PC-9 (cell line): ENCODE measurements at regions not wholly inside any gene's neighbourhood (a gene's known extent, or its start where the extent isn't known, plus 50 kb on each side); places are given as distances from the start of the nearest gene placed in this dataset.

Source experiments
- BruUV-seq: library from RNA; stranded (reverse); fragments of 400-500 nt; replicated peaks from 2 replicates; lab custom pipeline; 2021; lab: Mats Ljungman, UMichigan
- CTCF ChIA-PET: fragments of 300-600 bp; sonication (Branson Sonifier 250); formaldehyde crosslinking; loops from one replicate; lab custom pipeline; 2022; ENCODE audit warnings: antibody characterized with exemption; lab: Charles Lee
- POLR2A ChIA-PET: fragments of 300-600 bp; sonication (Branson Sonifier 250); formaldehyde crosslinking; loops from one replicate; lab custom pipeline; 2022; ENCODE audit warnings: antibody characterized with exemption; ENCODE audit not compliant: unreplicated experiment; lab: Charles Lee
- DNase-seq, 2 experiments: peaks; one replicate each; pipeline versions ENCODE4 v3.0.0 to v3.0.0-alpha.2; 2015 to 2022; ENCODE audit warnings: mixed read lengths in 1 of 2
- H2AFZ ChIP-seq: fragments of 200-600 bp; sonication (generic); 2 replicates; pipeline ENCODE4 v1.8.1; 2017; ENCODE audit warnings: antibody characterized with exemption
- H3F3A ChIP-seq: fragments of 200-600 bp; sonication (generic); 2 replicates; pipeline ENCODE4 v1.8.1; 2017; ENCODE audit warnings: antibody characterized with exemption, mild to moderate bottlenecking, low read depth; ENCODE audit not compliant: insufficient read depth
- H3K27ac ChIP-seq: fragments of 200-600 bp; sonication (generic); 2 replicates; pipeline ENCODE4 v1.6.1; 2016; ENCODE audit warnings: mixed run types
- H3K27me3 ChIP-seq: fragments of 200-600 bp; sonication (generic); 2 replicates; pipeline ENCODE4 v1.6.1; 2016; ENCODE audit warnings: low read depth, mixed run types; ENCODE audit not compliant: insufficient read depth
- H3K36me3 ChIP-seq: fragments of 200-600 bp; sonication (generic); 2 replicates; pipeline ENCODE4 v1.6.1; 2016; ENCODE audit warnings: low read depth, mixed run types
- H3K4me1 ChIP-seq: fragments of 200-600 bp; sonication (generic); replicated peaks from 2 replicates; pipeline ENCODE4 v1.6.1; 2016; ENCODE audit warnings: mixed run types; ENCODE audit not compliant: insufficient read depth
- H3K4me2 ChIP-seq: fragments of 200-600 bp; sonication (generic); 2 replicates; pipeline ENCODE4 v1.6.1; 2017; ENCODE audit warnings: mixed run types
- H3K4me3 ChIP-seq: fragments of 200-600 bp; sonication (generic); 2 replicates; pipeline ENCODE4 v1.6.1; 2016; ENCODE audit warnings: mixed run types
- H3K79me2 ChIP-seq: fragments of 200-600 bp; sonication (generic); 2 replicates; pipeline ENCODE4 v1.6.1; 2017; ENCODE audit warnings: low read depth, mixed run types
- H3K9me2 ChIP-seq: fragments of 200-600 bp; sonication (generic); 2 replicates; pipeline ENCODE4 v1.8.1; 2017; ENCODE audit warnings: mild to moderate bottlenecking; ENCODE audit not compliant: insufficient read depth
- H3K9me3 ChIP-seq: fragments of 200-600 bp; sonication (generic); 2 replicates; pipeline ENCODE4 v1.8.1; 2016; ENCODE audit warnings: low read depth; ENCODE audit not compliant: insufficient read depth
- H4K20me1 ChIP-seq: fragments of 200-600 bp; sonication (generic); 2 replicates; pipeline ENCODE4 v1.8.1; 2017; ENCODE audit not compliant: insufficient read depth
- EZH2 ChIP-seq: fragments of 200-600 bp; sonication (generic); IDR thresholded peaks from 2 replicates; pipeline ENCODE4 v1.8.0; 2017; ENCODE audit warnings: antibody characterized with exemption, low read depth
- intact Hi-C: fragments of 100-400 bp; cut with micrococcal nuclease; formaldehyde crosslinking; loops from one replicate; pipeline ENCODE4 v1.10.0; 2022; ENCODE audit not compliant: unreplicated experiment
- TF ChIP-seq, protein P1 (sequence below): fragments of 200-600 bp; sonication (generic); conservative IDR thresholded peaks from 2 replicates; pipeline ENCODE4 v1.6.1; 2017; ENCODE audit warnings: mixed run types, antibody characterized with exemption, mild to moderate bottlenecking, moderate library complexity

DNA sequence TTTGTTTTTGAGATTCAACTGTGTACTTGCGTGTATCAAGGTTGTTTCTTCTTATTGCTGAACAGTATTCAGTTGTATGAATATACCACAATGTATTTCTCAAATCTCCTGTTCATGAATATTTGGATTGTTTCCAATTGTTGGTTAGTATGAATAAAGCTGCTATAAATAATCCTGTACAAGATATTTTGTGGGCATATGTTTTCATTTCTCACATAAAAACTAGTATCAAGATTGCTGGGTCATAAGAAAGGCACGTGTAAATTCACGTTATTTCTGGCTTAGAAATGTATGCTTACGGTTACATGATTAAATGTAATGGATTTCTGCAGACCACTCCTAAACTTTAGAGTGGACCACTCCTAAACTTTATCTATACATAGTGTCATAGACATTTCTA is 96.6 kb downstream of the BTBD3 start:
- ChIA-PET POLR2A (no interaction called here), CTCF (no interaction called here)
- H3K27me3 ChIP-seq: no peaks in the 10 kb centered on the region
- no peak overlapping the region for H3K4me3 ChIP-seq
- no TSS peak for BruUV-seq
- no peaks in the 10 kb centered on the region for H3K9me2 ChIP-seq
- H2AFZ ChIP-seq: no peak overlapping the region
- no peaks in the 10 kb centered on the region for H3K9me3 ChIP-seq
- H3K27ac ChIP-seq: no peak overlapping the region
- intact Hi-C loops: no loop called here
- DNase-seq: no peak
- H3K36me3 ChIP-seq: no peaks in the 10 kb centered on the region
- H4K20me1 ChIP-seq: no peaks in the 10 kb centered on the region
- no peaks in the 10 kb centered on the region for H3K79me2 ChIP-seq
- no peaks in the 10 kb centered on the region for H3F3A ChIP-seq
- no peak for TF ChIP-seq EZH2
- TF ChIP-seq, protein P1, sequence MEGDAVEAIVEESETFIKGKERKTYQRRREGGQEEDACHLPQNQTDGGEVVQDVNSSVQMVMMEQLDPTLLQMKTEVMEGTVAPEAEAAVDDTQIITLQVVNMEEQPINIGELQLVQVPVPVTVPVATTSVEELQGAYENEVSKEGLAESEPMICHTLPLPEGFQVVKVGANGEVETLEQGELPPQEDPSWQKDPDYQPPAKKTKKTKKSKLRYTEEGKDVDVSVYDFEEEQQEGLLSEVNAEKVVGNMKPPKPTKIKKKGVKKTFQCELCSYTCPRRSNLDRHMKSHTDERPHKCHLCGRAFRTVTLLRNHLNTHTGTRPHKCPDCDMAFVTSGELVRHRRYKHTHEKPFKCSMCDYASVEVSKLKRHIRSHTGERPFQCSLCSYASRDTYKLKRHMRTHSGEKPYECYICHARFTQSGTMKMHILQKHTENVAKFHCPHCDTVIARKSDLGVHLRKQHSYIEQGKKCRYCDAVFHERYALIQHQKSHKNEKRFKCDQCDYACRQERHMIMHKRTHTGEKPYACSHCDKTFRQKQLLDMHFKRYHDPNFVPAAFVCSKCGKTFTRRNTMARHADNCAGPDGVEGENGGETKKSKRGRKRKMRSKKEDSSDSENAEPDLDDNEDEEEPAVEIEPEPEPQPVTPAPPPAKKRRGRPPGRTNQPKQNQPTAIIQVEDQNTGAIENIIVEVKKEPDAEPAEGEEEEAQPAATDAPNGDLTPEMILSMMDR: no peak
- no peaks in the 10 kb centered on the region for H3K4me1 ChIP-seq
- no peak overlapping the region for H3K4me2 ChIP-seq

DNA sequence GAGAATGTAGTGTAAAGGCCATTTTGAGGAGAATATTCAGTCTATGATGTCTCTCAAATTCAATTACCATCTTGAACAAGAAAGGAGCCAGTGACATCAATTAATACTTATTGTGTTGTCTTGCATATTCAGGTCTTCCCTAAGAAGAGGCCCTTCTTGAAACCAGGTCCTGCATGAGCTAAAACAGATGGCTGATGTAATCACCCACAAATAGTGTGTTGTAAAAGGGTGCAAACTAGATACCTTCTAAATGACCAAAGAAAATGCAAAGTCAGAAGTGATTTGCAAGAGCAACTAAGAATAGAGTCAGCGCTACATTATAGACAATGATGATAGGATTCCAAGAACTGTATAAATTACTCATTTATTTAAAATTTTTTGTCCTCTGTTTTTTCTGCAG is 97.0 kb downstream of the BTBD3 start:
- Histone ChIP-seq H3K9me3 (no peaks in the 10 kb centered on the region), H3K36me3 (no peaks in the 10 kb centered on the region), H3K9me2 (no peaks in the 10 kb centered on the region), H2AFZ (no peak overlapping the region), H3F3A (no peaks in the 10 kb centered on the region), H3K79me2 (no peaks in the 10 kb centered on the region), H3K27me3 (no peaks in the 10 kb centered on the region), H3K27ac (no peak overlapping the region), H3K4me3 (no peak overlapping the region), H3K4me2 (no peak overlapping the region), H3K4me1 (no peaks in the 10 kb centered on the region), H4K20me1 (no peaks in the 10 kb centered on the region)
- intact Hi-C loops: no loop called here
- no TSS peak for BruUV-seq
- TF ChIP-seq, protein P1: no peak
- no peak for TF ChIP-seq EZH2
- POLR2A ChIA-PET: no interaction called here
- DNase-seq: no peak
- CTCF ChIA-PET: no interaction called here

DNA sequence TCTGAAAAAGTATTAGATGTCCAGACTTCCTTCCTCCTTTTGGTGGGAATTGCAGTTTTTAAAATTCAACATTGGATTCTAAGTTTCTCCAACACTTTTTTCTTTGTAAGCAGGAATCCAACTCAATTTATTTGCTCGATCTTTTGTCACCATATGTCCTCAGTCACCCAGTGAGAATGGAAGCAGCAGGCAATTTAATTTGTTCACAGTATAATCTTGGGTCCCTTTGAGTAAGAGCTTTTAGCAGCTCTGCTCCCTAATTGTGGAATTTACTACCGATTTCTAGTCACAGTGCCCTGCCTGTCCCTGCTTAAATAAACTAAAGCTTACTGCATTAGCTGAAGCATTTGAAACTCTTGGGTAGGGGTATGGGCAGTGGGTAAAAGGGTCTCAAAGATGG is 98.6 kb downstream of the BTBD3 start:
- Histone ChIP-seq H3K27ac (no peak overlapping the region), H3K4me3 (no peak overlapping the region), H3K27me3 (no peaks in the 10 kb centered on the region), H3K36me3 (no peaks in the 10 kb centered on the region), H3K4me2 (no peak overlapping the region), H3K79me2 (no peaks in the 10 kb centered on the region), H2AFZ (no peak overlapping the region), H3K9me2 (no peaks in the 10 kb centered on the region), H4K20me1 (no peaks in the 10 kb centered on the region), H3F3A (no peaks in the 10 kb centered on the region), H3K9me3 (no peaks in the 10 kb centered on the region), H3K4me1 (no peaks in the 10 kb centered on the region)
- intact Hi-C loops: no loop called here
- ChIA-PET POLR2A (no interaction called here), CTCF (no interaction called here)
- TF ChIP-seq, protein P1: no peak
- no peak for TF ChIP-seq EZH2
- DNase-seq: no peak
- BruUV-seq: no TSS peak
